Suprapubic skin (tissue), 3 donors: ENCODE measurements at regions not wholly inside any gene's neighbourhood (a gene's known extent, or its start where the extent isn't known, plus 50 kb on each side); places are given as distances from the start of the nearest gene placed in this dataset.

Experiments used
- CTCF ChIP-seq, 2 donors: fragments of 200-600 bp in 1 of 2; fragments of 450-650 bp in 1 of 2; sonication (generic) in 1 of 2; IDR thresholded peaks; one replicate each; pipeline ENCODE4 v1.5.1; 2016 to 2019; ENCODE audit warnings: antibody characterized with exemption in 2 of 2, mild to moderate bottlenecking in 1 of 2, moderate library complexity in 1 of 2
- EP300 ChIP-seq: sonication (generic); formaldehyde crosslinking; IDR thresholded peaks from one replicate; pipeline ENCODE4 v1.6.1; 2017; ENCODE audit warnings: antibody characterized with exemption
- POLR2A ChIP-seq, 2 donors: fragments of 450-650 bp; IDR thresholded peaks; one replicate each; pipeline ENCODE4 v1.6.1; 2017; ENCODE audit warnings: antibody characterized with exemption in 2 of 2, mild to moderate bottlenecking in 2 of 2, moderate library complexity in 2 of 2

GRCh38 chr13:91112201-91112923 lies 235.1 kb upstream of the MIR17HG start:
- TF ChIP-seq CTCF (IDR thresholded peaks at IDR 0.05): no peak
- no peak for TF ChIP-seq POLR2A (IDR thresholded peaks at IDR 0.05)
- no peak for TF ChIP-seq EP300
